NCI-H2196 treated with DMSO at 0.1 percent for 48 hours (cell line): ENCODE measurements at regions not wholly inside any gene's neighbourhood (a gene's known extent, or its start where the extent isn't known, plus 50 kb on each side); places are given as distances from the start of the nearest gene placed in this dataset.

Experiments
- DNase-seq: peaks from one replicate; lab custom pipeline; 2025; ENCODE audit not compliant: unreplicated experiment; lab: John Stamatoyannopoulos, UW

GRCh38 chr5:167603135-167603534 is 688.3 kb upstream of the WWC1 start:
- no peak for DNase-seq

- DNase-seq, result no peak
These were observed 682.8 kb upstream of the WWC1 start for GRCh38 chr5:167608390-167609272.

- no peak for DNase-seq
These were observed 677.0 kb upstream of the WWC1 start for GRCh38 chr5:167614294-167615021.

- DNase-seq, result no peak
These were observed 675.2 kb upstream of the WWC1 start for GRCh38 chr5:167616043-167616890.

GRCh38 chr5:167623354-167623753 is 668.1 kb upstream of the WWC1 start:
- DNase-seq, result no peak

- no peak for DNase-seq
These were observed 667.4 kb upstream of the WWC1 start for GRCh38 chr5:167624053-167624452.

- no peak for DNase-seq
These were observed 664.9 kb upstream of the WWC1 start for GRCh38 chr5:167626341-167627123.

GRCh38 chr5:167629634-167630033 is 661.8 kb upstream of the WWC1 start:
- no peak for DNase-seq

GRCh38 chr5:167631191-167631590 is 660.3 kb upstream of the WWC1 start:
- no peak for DNase-seq

- DNase-seq, result no peak
These were observed 658.3 kb upstream of the WWC1 start for GRCh38 chr5:167633114-167633513.

- no peak for DNase-seq
These were observed 657.5 kb upstream of the WWC1 start for GRCh38 chr5:167633931-167634341.

GRCh38 chr5:167634432-167634831 is 657.0 kb upstream of the WWC1 start:
- no peak for DNase-seq

- DNase-seq, result no peak
These were observed 652.6 kb upstream of the WWC1 start for GRCh38 chr5:167638816-167639215.

GRCh38 chr5:167639273-167639672 is 652.2 kb upstream of the WWC1 start:
- DNase-seq, result no peak

GRCh38 chr5:167639766-167640165 is 651.7 kb upstream of the WWC1 start:
- DNase-seq, result no peak

GRCh38 chr5:167642181-167642580 is 649.3 kb upstream of the WWC1 start:
- DNase-seq, result no peak

- DNase-seq, result no peak
These were observed 648.5 kb upstream of the WWC1 start for GRCh38 chr5:167642779-167643517.

GRCh38 chr5:167643631-167644280 is 647.7 kb upstream of the WWC1 start:
- DNase-seq, result no peak

- DNase-seq, result no peak
These were observed 646.8 kb upstream of the WWC1 start for GRCh38 chr5:167644619-167645018.
